Esophagus (tissue), 2 donors: ENCODE measurements at regions not wholly inside any gene's neighbourhood (a gene's known extent, or its start where the extent isn't known, plus 50 kb on each side); places are given as distances from the start of the nearest gene placed in this dataset.

Experiments used
- H3K27ac ChIP-seq, 2 donors: one replicate each; pipeline ENCODE4 v1.5.1; 2013; ENCODE audit warnings: low read depth in 2 of 2, mild to moderate bottlenecking in 2 of 2, inconsistent platforms in 1 of 2, low read length in 1 of 2, moderate library complexity in 1 of 2
- H3K27me3 ChIP-seq, 2 donors: one replicate each; pipeline ENCODE4 v1.6.1; 2013; ENCODE audit warnings: low read length in 2 of 2, control low read depth in 1 of 2, mild to moderate bottlenecking in 1 of 2; ENCODE audit not compliant: insufficient read depth in 2 of 2, control insufficient read depth in 1 of 2
- H3K36me3 ChIP-seq, 2 donors: one replicate each; pipeline ENCODE4 v1.6.1; 2013; ENCODE audit warnings: low read length in 1 of 2; ENCODE audit not compliant: control insufficient read depth in 2 of 2, insufficient read depth in 2 of 2
- H3K4me1 ChIP-seq, 2 donors: one replicate each; pipeline ENCODE4 v1.6.1; 2013; ENCODE audit warnings: low read length in 1 of 2; ENCODE audit not compliant: control insufficient read depth in 2 of 2, insufficient read depth in 2 of 2
- H3K4me3 ChIP-seq, 2 donors: one replicate each; pipeline ENCODE4 v1.5.1; 2013; ENCODE audit warnings: low read length in 2 of 2, mild to moderate bottlenecking in 2 of 2, low read depth in 1 of 2, moderate library complexity in 1 of 2
- H3K9me3 ChIP-seq, 2 donors: one replicate each; pipeline ENCODE4 v1.6.1; 2013; ENCODE audit warnings: mild to moderate bottlenecking in 2 of 2, low read depth in 1 of 2, low read length in 1 of 2, moderate library complexity in 1 of 2; ENCODE audit not compliant: control insufficient read depth in 2 of 2, insufficient read depth in 1 of 2
- WGBS, 2 donors: extraction: QIAGEN DNeasy Blood & Tissue Kit; methylation state at CpG; one replicate each; pipeline ENCODE4 v1.1.7; 2013; 5-methylcytosine and 5-hydroxymethylcytosine counted together
- donor health status: healthy with polysubstance abuse.
- donor health status: Bipolar disorder and iron deficiency.

- Histone ChIP-seq H3K27ac (no peak overlapping the region), H3K27me3 (no peaks in the 10 kb centered on the region), H3K4me3 (no peak overlapping the region), H3K9me3 (no peaks in the 10 kb centered on the region), H3K4me1 (no peaks in the 10 kb centered on the region), H3K36me3 (no peaks in the 10 kb centered on the region)
- 51 to 67% methylated on average over 6 of the region's 6 CpGs for WGBS, 2 donors
Observed at GRCh38 chr5:92909602-92909962, 671.4 kb downstream of the NR2F1-AS1 start.

GRCh38 chr5:92908952-92909601 is 671.9 kb downstream of the NR2F1-AS1 start:
- WGBS, 2 donors: 74 to 78% methylated on average over 1 of the region's 1 CpG
- Histone ChIP-seq H3K36me3 (no peaks in the 10 kb centered on the region), H3K4me1 (no peaks in the 10 kb centered on the region), H3K9me3 (no peaks in the 10 kb centered on the region), H3K27me3 (no peaks in the 10 kb centered on the region), H3K27ac (no peak overlapping the region), H3K4me3 (no peak overlapping the region)

GRCh38 chr5:92907938-92908606 is 672.9 kb downstream of the NR2F1-AS1 start:
- Histone ChIP-seq H3K4me3 (no peak overlapping the region), H3K27me3 (no peaks in the 10 kb centered on the region), H3K4me1 (no peaks in the 10 kb centered on the region), H3K9me3 (no peaks in the 10 kb centered on the region), H3K36me3 (no peaks in the 10 kb centered on the region), H3K27ac (no peak overlapping the region)
- 62 to 63% methylated on average over 2 of the region's 2 CpGs for WGBS, 2 donors

GRCh38 chr5:92906798-92907376 is 674.1 kb downstream of the NR2F1-AS1 start:
- 84 to 86% methylated on average over 6 of the region's 6 CpGs for WGBS, 2 donors
- no peaks in the 10 kb centered on the region for H3K36me3 ChIP-seq
- H3K27ac ChIP-seq: no peak overlapping the region
- no peaks in the 10 kb centered on the region for H3K4me1 ChIP-seq
- H3K4me3 ChIP-seq: no peak overlapping the region
- H3K9me3 ChIP-seq: no peaks in the 10 kb centered on the region
- no peaks in the 10 kb centered on the region for H3K27me3 ChIP-seq

- no peaks in the 10 kb centered on the region for H3K36me3 ChIP-seq
- no peaks in the 10 kb centered on the region for H3K9me3 ChIP-seq
- no peaks in the 10 kb centered on the region for H3K27me3 ChIP-seq
- H3K27ac ChIP-seq: no peak overlapping the region
- whole genome bisulfite sequencing, 2 donors: 77 to 80% methylated on average over 3 of the region's 3 CpGs
- H3K4me3 ChIP-seq: no peak overlapping the region
- no peaks in the 10 kb centered on the region for H3K4me1 ChIP-seq
Observed at GRCh38 chr5:92904021-92904420, 677.0 kb downstream of the NR2F1-AS1 start.

- H3K4me3 ChIP-seq: no peak overlapping the region
- WGBS, 2 donors: 85 to 94% methylated on average over 4 of the region's 4 CpGs
Observed at GRCh38 chr5:92899611-92900010, 681.4 kb downstream of the NR2F1-AS1 start.

GRCh38 chr5:92896722-92897121 is 684.3 kb downstream of the NR2F1-AS1 start:
- Histone ChIP-seq H3K27me3 (no peaks in the 10 kb centered on the region), H3K9me3 (no peaks in the 10 kb centered on the region), H3K4me1 (no peaks in the 10 kb centered on the region), H3K27ac (no peak overlapping the region), H3K36me3 (no peaks in the 10 kb centered on the region), H3K4me3 (no peak overlapping the region)

More at GRCh38 chr5:92899611-92900010, 681.4 kb downstream of the NR2F1-AS1 start:
- H3K36me3 ChIP-seq: no peaks in the 10 kb centered on the region
- H3K4me1 ChIP-seq: no peaks in the 10 kb centered on the region
- no peak overlapping the region for H3K27ac ChIP-seq
- no peaks in the 10 kb centered on the region for H3K27me3 ChIP-seq
- no peaks in the 10 kb centered on the region for H3K9me3 ChIP-seq

GRCh38 chr5:92890841-92891244 is 690.2 kb downstream of the NR2F1-AS1 start:
- H3K4me1 ChIP-seq: no peaks in the 10 kb centered on the region
- H3K27me3 ChIP-seq: no peaks in the 10 kb centered on the region
- H3K36me3 ChIP-seq: no peaks in the 10 kb centered on the region
- WGBS, 2 donors: 70 to 83% methylated on average over 2 of the region's 2 CpGs
- H3K27ac ChIP-seq: no peak overlapping the region
- H3K9me3 ChIP-seq: peaks cover 0 to 2% of the 10 kb centered on the region in 2 donors
- no peak overlapping the region for H3K4me3 ChIP-seq

- no peaks in the 10 kb centered on the region for H3K36me3 ChIP-seq
- 93% methylated on average over 1 of the region's 1 CpG for WGBS, 2 donors
- no peak overlapping the region for H3K4me3 ChIP-seq
Observed at GRCh38 chr5:92889140-92889539, 691.9 kb downstream of the NR2F1-AS1 start.

GRCh38 chr5:92887254-92887653 is 693.8 kb downstream of the NR2F1-AS1 start:
- WGBS, 2 donors: 41 to 51% methylated on average over 2 of the region's 2 CpGs
- Histone ChIP-seq H3K9me3 (peaks cover 0 to 2% of the 10 kb centered on the region in 2 donors), H3K4me1 (no peaks in the 10 kb centered on the region), H3K36me3 (no peaks in the 10 kb centered on the region), H3K27ac (no peak overlapping the region), H3K27me3 (no peaks in the 10 kb centered on the region), H3K4me3 (no peak overlapping the region)

More at GRCh38 chr5:92889140-92889539, 691.9 kb downstream of the NR2F1-AS1 start:
- Histone ChIP-seq H3K9me3 (peaks cover 0 to 2% of the 10 kb centered on the region in 2 donors), H3K27ac (no peak overlapping the region), H3K27me3 (no peaks in the 10 kb centered on the region), H3K4me1 (no peaks in the 10 kb centered on the region)
